Activated T-helper 1 cell treated with anti-CD3 and anti-CD28 coated beads, Interleukin-12 subunit alpha, Interleukin-12 subunit beta, Interleukin-2, Interleukin-4 antibody, amounts not matched to agents 30 ng/mL and 10 ng/mL and 1 ng/mL, durations not matched to agents 14 hours and 24 hours and 36 hours (primary cell): ENCODE measurements at regions not wholly inside any gene's neighbourhood (a gene's known extent, or its start where the extent isn't known, plus 50 kb on each side); places are given as distances from the start of the nearest gene placed in this dataset.
"Not testable (repeated sequence)": the region's sequence is repeated elsewhere in the genome, so short reads cannot be mapped to it uniquely, and the experiment has no call there.

ENCODE experiments used
- DNase-seq: peaks from one replicate; pipeline ENCODE4 v3.0.0; 2021; ENCODE audit warnings: low spot score
- H3K27ac Mint-ChIP-seq: one replicate; pipeline ENCODE4 v1.8.0; 2021; ENCODE audit warnings: mild to moderate bottlenecking, mixed read lengths
- H3K27me3 Mint-ChIP-seq: one replicate; pipeline ENCODE4 v1.8.0; 2022; ENCODE audit warnings: mild to moderate bottlenecking, moderate library complexity, mixed read lengths; ENCODE audit not compliant: insufficient read depth
- H3K36me3 Mint-ChIP-seq: one replicate; pipeline ENCODE4 v1.8.0; 2021; ENCODE audit warnings: low read depth, mixed read lengths
- H3K4me1 Mint-ChIP-seq: one replicate; pipeline ENCODE4 v1.8.0; 2021; ENCODE audit warnings: low read depth, mixed read lengths
- H3K4me3 Mint-ChIP-seq: one replicate; pipeline ENCODE4 v1.8.0; 2021; ENCODE audit warnings: mild to moderate bottlenecking, moderate library complexity, mixed read lengths
- H3K9me3 Mint-ChIP-seq: one replicate; pipeline ENCODE4 v1.8.0; 2021; ENCODE audit warnings: mixed read lengths
- intact Hi-C: fragments of 100-400 bp; cut with micrococcal nuclease; formaldehyde crosslinking; loops from one replicate; pipeline ENCODE4 v1.15.1; 2024

GRCh38 chr4:132642016-132642817, 506.9 kb upstream of the PCDH10 start:
- Mint-ChIP-seq H3K36me3 (no peaks in the 10 kb centered on the region), H3K27me3 (peaks cover 1% of the 10 kb centered on the region), H3K4me3 (no peak overlapping the region), H3K4me1 (no peaks in the 10 kb centered on the region), H3K27ac (no peak overlapping the region), H3K9me3 (peaks cover 3% of the 10 kb centered on the region)
- DNase-seq = no peak
- intact Hi-C loops = no loop called here

GRCh38 chr4:132646186-132646585, 502.9 kb upstream of the PCDH10 start:
- no peak for DNase-seq
- intact Hi-C loops = no loop called here
- Mint-ChIP-seq H3K9me3 (no peaks in the 10 kb centered on the region), H3K27ac (no peak overlapping the region), H3K4me1 (no peaks in the 10 kb centered on the region), H3K27me3 (no peaks in the 10 kb centered on the region), H3K4me3 (no peak overlapping the region), H3K36me3 (no peaks in the 10 kb centered on the region)

GRCh38 chr4:132651196-132651595, 497.9 kb upstream of the PCDH10 start:
- H3K36me3 Mint-ChIP-seq = no peaks in the 10 kb centered on the region
- H3K4me3 Mint-ChIP-seq = no peak overlapping the region
- no peaks in the 10 kb centered on the region for H3K4me1 Mint-ChIP-seq
- no peak for DNase-seq
- intact Hi-C loops = no loop called here
- H3K27ac Mint-ChIP-seq = no peak overlapping the region
- H3K27me3 Mint-ChIP-seq = no peaks in the 10 kb centered on the region
- no peaks in the 10 kb centered on the region for H3K9me3 Mint-ChIP-seq

GRCh38 chr4:132660181-132660580, 488.9 kb upstream of the PCDH10 start:
- Mint-ChIP-seq H3K27ac (no peak overlapping the region), H3K4me1 (no peaks in the 10 kb centered on the region), H3K9me3 (no peaks in the 10 kb centered on the region), H3K36me3 (no peaks in the 10 kb centered on the region), H3K4me3 (no peak overlapping the region), H3K27me3 (no peaks in the 10 kb centered on the region)
- DNase-seq = no peak
- intact Hi-C loops = no loop called here

GRCh38 chr4:132662456-132662855, 486.6 kb upstream of the PCDH10 start:
- Mint-ChIP-seq H3K4me3 (no peak overlapping the region), H3K9me3 (no peaks in the 10 kb centered on the region), H3K27ac (no peak overlapping the region), H3K27me3 (no peaks in the 10 kb centered on the region), H3K4me1 (no peaks in the 10 kb centered on the region), H3K36me3 (no peaks in the 10 kb centered on the region)
- no peak for DNase-seq
- intact Hi-C loops = no loop called here

- no peaks in the 10 kb centered on the region for H3K27me3 Mint-ChIP-seq
- no peak for DNase-seq
- H3K4me3 Mint-ChIP-seq = no peak overlapping the region
- intact Hi-C loops = no loop called here
- H3K27ac Mint-ChIP-seq = no peak overlapping the region
- H3K9me3 Mint-ChIP-seq = no peaks in the 10 kb centered on the region
- no peaks in the 10 kb centered on the region for H3K4me1 Mint-ChIP-seq
- no peaks in the 10 kb centered on the region for H3K36me3 Mint-ChIP-seq
These were observed 479.3 kb upstream of the PCDH10 start for GRCh38 chr4:132669786-132670185.

GRCh38 chr4:132670557-132670956, 478.5 kb upstream of the PCDH10 start:
- Mint-ChIP-seq H3K36me3 (no peaks in the 10 kb centered on the region), H3K4me3 (no peak overlapping the region), H3K27ac (no peak overlapping the region), H3K4me1 (no peaks in the 10 kb centered on the region), H3K27me3 (no peaks in the 10 kb centered on the region), H3K9me3 (no peaks in the 10 kb centered on the region)
- DNase-seq = no peak
- intact Hi-C loops = no loop called here

DNA sequence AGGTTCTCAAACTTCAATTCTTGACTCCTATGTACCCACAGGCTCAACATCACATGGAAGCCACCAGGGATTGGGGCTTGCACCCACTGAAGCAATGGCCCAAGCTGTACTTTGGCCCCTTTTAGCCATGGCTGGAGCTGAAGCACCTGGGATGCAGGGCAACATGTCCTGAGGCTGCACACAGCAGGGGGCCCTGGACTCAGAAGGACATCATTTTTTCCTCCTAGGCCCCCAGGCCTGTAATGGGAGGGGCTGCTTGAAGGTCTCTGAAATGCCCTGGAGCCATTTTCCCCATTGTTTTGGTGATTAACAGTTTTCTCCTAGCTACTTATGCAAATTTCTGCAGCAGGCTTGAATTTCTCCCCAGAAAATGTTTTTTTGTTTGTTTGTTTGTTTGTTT, 465.1 kb upstream of the PCDH10 start:
- Mint-ChIP-seq H3K27ac (no peak overlapping the region), H3K27me3 (no peaks in the 10 kb centered on the region), H3K9me3 (peaks cover 16% of the 10 kb centered on the region), H3K4me3 (no peak overlapping the region), H3K36me3 (no peaks in the 10 kb centered on the region), H3K4me1 (no peaks in the 10 kb centered on the region)
- intact Hi-C loops = no loop called here
- no peak for DNase-seq

- DNase-seq = no peak
- Mint-ChIP-seq H3K36me3 (no peaks in the 10 kb centered on the region), H3K27ac (no peak overlapping the region), H3K9me3 (peaks cover 7% of the 10 kb centered on the region), H3K4me3 (no peak overlapping the region), H3K27me3 (no peaks in the 10 kb centered on the region), H3K4me1 (no peaks in the 10 kb centered on the region)
- intact Hi-C loops = no loop called here
These were observed 458.1 kb upstream of the PCDH10 start for GRCh38 chr4:132691026-132691425.

DNA sequence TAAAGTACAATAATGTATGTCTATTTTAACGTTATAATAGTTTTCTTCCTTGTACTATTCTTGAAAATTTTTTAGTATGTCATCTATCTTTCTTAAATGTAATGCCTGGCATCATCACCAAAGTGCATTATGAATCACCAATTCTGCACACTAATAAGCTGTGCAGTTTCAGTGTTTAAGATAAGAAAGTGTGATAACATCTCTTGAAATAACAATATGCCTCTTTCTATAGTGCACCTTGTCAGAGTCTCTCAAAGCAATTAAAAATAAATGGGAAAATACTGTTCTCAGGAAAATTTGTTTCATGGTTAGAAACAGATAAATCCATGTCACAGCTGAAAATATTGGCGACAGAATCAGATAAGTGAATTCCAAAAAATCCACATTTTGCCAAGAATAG, 457.4 kb upstream of the PCDH10 start:
- no peak for DNase-seq
- Mint-ChIP-seq H3K36me3 (no peaks in the 10 kb centered on the region), H3K27me3 (no peaks in the 10 kb centered on the region), H3K9me3 (peaks cover 7% of the 10 kb centered on the region), H3K4me1 (no peaks in the 10 kb centered on the region), H3K27ac (no peak overlapping the region), H3K4me3 (no peak overlapping the region)
- intact Hi-C loops = no loop called here

- H3K9me3 Mint-ChIP-seq = peaks cover 4% of the 10 kb centered on the region
- intact Hi-C loops = no loop called here
- H3K27ac Mint-ChIP-seq = no peak overlapping the region
- H3K36me3 Mint-ChIP-seq = no peaks in the 10 kb centered on the region
- no peaks in the 10 kb centered on the region for H3K27me3 Mint-ChIP-seq
- no peaks in the 10 kb centered on the region for H3K4me1 Mint-ChIP-seq
- no peak for DNase-seq
- no peak overlapping the region for H3K4me3 Mint-ChIP-seq
These were observed 454.3 kb upstream of the PCDH10 start for GRCh38 chr4:132694775-132695174.

GRCh38 chr4:132697505-132697904, 451.6 kb upstream of the PCDH10 start:
- DNase-seq, H3K27me3 Mint-ChIP-seq, intact Hi-C loops, H3K4me3 Mint-ChIP-seq, H3K36me3 Mint-ChIP-seq, H3K9me3 Mint-ChIP-seq, H3K4me1 Mint-ChIP-seq, H3K27ac Mint-ChIP-seq: not testable (repeated sequence)

DNA sequence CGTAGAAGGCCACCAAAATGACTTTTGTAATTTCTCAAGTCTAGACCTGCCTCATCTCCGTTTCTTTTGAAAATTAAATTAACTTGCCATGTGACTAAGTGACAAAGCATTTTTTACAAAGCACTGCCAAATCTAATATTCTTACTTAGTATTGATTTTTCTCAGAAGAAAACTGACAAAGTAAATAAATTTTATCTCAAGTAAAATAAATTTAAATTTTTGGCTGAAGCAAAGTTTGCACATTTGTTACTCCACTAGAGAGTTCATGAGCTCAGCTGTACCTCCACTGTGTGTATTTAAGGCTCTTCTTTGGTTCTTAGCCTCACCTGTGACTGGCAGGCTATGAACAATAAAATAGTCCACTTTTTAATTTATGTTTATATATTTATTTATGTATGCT, 441.1 kb upstream of the PCDH10 start:
- DNase-seq = no peak
- intact Hi-C loops = no loop called here
- Mint-ChIP-seq H3K9me3 (no peaks in the 10 kb centered on the region), H3K4me1 (no peaks in the 10 kb centered on the region), H3K4me3 (no peak overlapping the region), H3K36me3 (no peaks in the 10 kb centered on the region), H3K27me3 (no peaks in the 10 kb centered on the region), H3K27ac (no peak overlapping the region)

DNA sequence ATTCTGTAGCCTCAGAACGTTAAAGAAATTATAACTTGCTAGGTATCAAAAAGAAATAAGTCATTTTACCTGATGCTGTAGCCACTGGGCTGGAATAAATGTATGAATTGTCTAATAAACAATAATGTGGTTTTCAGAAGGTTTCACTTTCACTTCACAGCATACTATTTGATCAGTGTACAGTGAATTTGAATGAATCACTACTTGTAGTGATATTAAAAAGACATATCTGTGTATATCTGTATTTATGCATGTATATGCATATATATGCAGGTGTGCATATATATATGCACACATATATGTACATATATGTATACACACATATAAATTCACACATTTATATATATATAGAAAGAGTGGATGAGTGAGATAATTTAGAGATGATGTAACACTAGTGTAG, 440.0 kb upstream of the PCDH10 start:
- Mint-ChIP-seq H3K36me3 (no peaks in the 10 kb centered on the region), H3K4me3 (no peak overlapping the region), H3K4me1 (no peaks in the 10 kb centered on the region), H3K27me3 (no peaks in the 10 kb centered on the region), H3K27ac (no peak overlapping the region), H3K9me3 (no peaks in the 10 kb centered on the region)
- intact Hi-C loops = no loop called here
- no peak for DNase-seq
